Stomach (tissue), 4 donors: ENCODE measurements at regions not wholly inside any gene's neighbourhood (a gene's known extent, or its start where the extent isn't known, plus 50 kb on each side); places are given as distances from the start of the nearest gene placed in this dataset.

Experiments used
- EP300 ChIP-seq: sonication (generic); formaldehyde crosslinking; IDR thresholded peaks from one replicate; pipeline ENCODE4 v1.6.1; 2017; ENCODE audit warnings: antibody characterized with exemption
- POLR2AphosphoS5 ChIP-seq, 3 donors: sonication (generic); formaldehyde crosslinking; IDR thresholded peaks; one replicate each; pipeline ENCODE4 v1.6.1; 2016; ENCODE audit warnings: antibody characterized with exemption in 3 of 3
- TF ChIP-seq, protein P1 (sequence below), 7 experiments: fragments of 450-650 bp in 4 of 7; fragments of 200-600 bp in 3 of 7; sonication (generic) in 3 of 7; IDR thresholded peaks; one replicate each; pipeline ENCODE4 v1.5.1; 2016 to 2019; ENCODE audit warnings: antibody characterized with exemption in 7 of 7, control low read depth in 2 of 7, mild to moderate bottlenecking in 1 of 7

DNA sequence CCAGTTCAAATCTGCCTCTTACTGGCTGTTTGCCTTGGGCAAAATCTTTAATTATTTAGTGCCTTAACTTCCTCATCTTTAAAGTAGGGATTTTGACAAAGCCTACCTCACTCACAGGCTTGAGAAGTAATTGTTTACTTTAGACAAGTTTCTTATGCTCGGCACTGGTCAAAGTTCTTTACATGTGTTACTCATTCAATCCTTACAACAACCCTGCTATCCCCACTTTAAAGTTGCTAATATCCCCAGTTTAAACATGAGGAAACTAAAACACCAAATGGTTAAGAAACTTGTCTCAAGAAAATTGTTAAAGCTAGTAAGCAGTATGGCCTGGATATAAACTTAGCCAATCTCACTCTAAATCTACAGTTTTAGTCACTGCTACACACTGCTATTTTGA is 204.0 kb upstream of the AVPR1A start:
- TF ChIP-seq, protein P1, sequence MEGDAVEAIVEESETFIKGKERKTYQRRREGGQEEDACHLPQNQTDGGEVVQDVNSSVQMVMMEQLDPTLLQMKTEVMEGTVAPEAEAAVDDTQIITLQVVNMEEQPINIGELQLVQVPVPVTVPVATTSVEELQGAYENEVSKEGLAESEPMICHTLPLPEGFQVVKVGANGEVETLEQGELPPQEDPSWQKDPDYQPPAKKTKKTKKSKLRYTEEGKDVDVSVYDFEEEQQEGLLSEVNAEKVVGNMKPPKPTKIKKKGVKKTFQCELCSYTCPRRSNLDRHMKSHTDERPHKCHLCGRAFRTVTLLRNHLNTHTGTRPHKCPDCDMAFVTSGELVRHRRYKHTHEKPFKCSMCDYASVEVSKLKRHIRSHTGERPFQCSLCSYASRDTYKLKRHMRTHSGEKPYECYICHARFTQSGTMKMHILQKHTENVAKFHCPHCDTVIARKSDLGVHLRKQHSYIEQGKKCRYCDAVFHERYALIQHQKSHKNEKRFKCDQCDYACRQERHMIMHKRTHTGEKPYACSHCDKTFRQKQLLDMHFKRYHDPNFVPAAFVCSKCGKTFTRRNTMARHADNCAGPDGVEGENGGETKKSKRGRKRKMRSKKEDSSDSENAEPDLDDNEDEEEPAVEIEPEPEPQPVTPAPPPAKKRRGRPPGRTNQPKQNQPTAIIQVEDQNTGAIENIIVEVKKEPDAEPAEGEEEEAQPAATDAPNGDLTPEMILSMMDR (IDR thresholded peaks at IDR 0.05) = no peak
- TF ChIP-seq EP300 = no peak
- no peak for TF ChIP-seq POLR2AphosphoS5 (IDR thresholded peaks at IDR 0.05)
